Central memory CD8-positive, alpha-beta T cell (primary cell): ENCODE measurements at regions not wholly inside any gene's neighbourhood (a gene's known extent, or its start where the extent isn't known, plus 50 kb on each side); places are given as distances from the start of the nearest gene placed in this dataset.

Experiments used
- ATAC-seq: fragments of 150-1000 bp; cut with Tn5 transposase; replicated peaks from 2 replicates; pipeline ENCODE4 v1.10.0; 2022; ENCODE audit warnings: mild to moderate bottlenecking, moderate FRiP score, moderate number of reproducible peaks; ENCODE audit not compliant: poor library complexity, severe bottlenecking; ENCODE audit errors: extremely low read depth
- DNase-seq, 2 donors: peaks; one replicate each; pipeline ENCODE4 v3.0.0; 2021; ENCODE audit warnings: low spot score in 2 of 2
- H3K27ac Mint-ChIP-seq: one replicate; pipeline ENCODE4 v1.8.0; 2022; ENCODE audit warnings: low read depth, mild to moderate bottlenecking, moderate library complexity, mixed read lengths
- H3K27me3 Mint-ChIP-seq: one replicate; pipeline ENCODE4 v1.8.0; 2022; ENCODE audit warnings: mixed read lengths
- H3K36me3 Mint-ChIP-seq: one replicate; pipeline ENCODE4 v1.8.0; 2022; ENCODE audit warnings: mild to moderate bottlenecking, moderate library complexity, mixed read lengths; ENCODE audit not compliant: insufficient read depth
- H3K4me1 Mint-ChIP-seq: one replicate; pipeline ENCODE4 v1.8.0; 2022; ENCODE audit warnings: mixed read lengths
- H3K4me3 Mint-ChIP-seq: one replicate; pipeline ENCODE4 v1.8.0; 2022; ENCODE audit warnings: mild to moderate bottlenecking, moderate library complexity, mixed read lengths
- H3K9me3 Mint-ChIP-seq: one replicate; pipeline ENCODE4 v1.8.0; 2022; ENCODE audit warnings: mixed read lengths

- H3K9me3 Mint-ChIP-seq: peaks cover 9% of the 10 kb centered on the region
- no peaks in the 10 kb centered on the region for H3K27me3 Mint-ChIP-seq
- no peaks in the 10 kb centered on the region for H3K36me3 Mint-ChIP-seq
- no peak overlapping the region for H3K4me3 Mint-ChIP-seq
- DNase-seq (no peak), ATAC-seq (no peak)
- H3K27ac Mint-ChIP-seq: no peak overlapping the region
- no peaks in the 10 kb centered on the region for H3K4me1 Mint-ChIP-seq
These were observed 193.5 kb upstream of the NEIL3 start for GRCh38 chr4:177116161-177116560.

GRCh38 chr4:177117256-177117655 is 192.4 kb upstream of the NEIL3 start:
- no peaks in the 10 kb centered on the region for H3K36me3 Mint-ChIP-seq
- no peaks in the 10 kb centered on the region for H3K4me1 Mint-ChIP-seq
- H3K27me3 Mint-ChIP-seq: no peaks in the 10 kb centered on the region
- H3K9me3 Mint-ChIP-seq: peaks cover 5% of the 10 kb centered on the region
- H3K4me3 Mint-ChIP-seq: no peak overlapping the region
- H3K27ac Mint-ChIP-seq: no peak overlapping the region
- DNase-seq (no peak), ATAC-seq (no peak)

GRCh38 chr4:177118596-177118995 is 191.1 kb upstream of the NEIL3 start:
- Mint-ChIP-seq H3K27me3 (no peaks in the 10 kb centered on the region), H3K27ac (no peak overlapping the region), H3K9me3 (peaks cover 5% of the 10 kb centered on the region), H3K4me1 (no peaks in the 10 kb centered on the region), H3K36me3 (no peaks in the 10 kb centered on the region), H3K4me3 (no peak overlapping the region)
- DNase-seq (no peak), ATAC-seq (no peak)

GRCh38 chr4:177119021-177119471 is 190.6 kb upstream of the NEIL3 start:
- DNase-seq (no peak), ATAC-seq (no peak)
- no peak overlapping the region for H3K27ac Mint-ChIP-seq
- H3K4me1 Mint-ChIP-seq: no peaks in the 10 kb centered on the region
- no peaks in the 10 kb centered on the region for H3K27me3 Mint-ChIP-seq
- H3K36me3 Mint-ChIP-seq: no peaks in the 10 kb centered on the region
- peaks cover 5% of the 10 kb centered on the region for H3K9me3 Mint-ChIP-seq
- H3K4me3 Mint-ChIP-seq: no peak overlapping the region

- Mint-ChIP-seq H3K9me3 (peaks cover 5% of the 10 kb centered on the region), H3K4me3 (no peak overlapping the region), H3K4me1 (no peaks in the 10 kb centered on the region), H3K36me3 (no peaks in the 10 kb centered on the region), H3K27me3 (no peaks in the 10 kb centered on the region), H3K27ac (no peak overlapping the region)
- ATAC-seq (no peak), DNase-seq (no peak)
These were observed 190.0 kb upstream of the NEIL3 start for GRCh38 chr4:177119691-177120090.

- Mint-ChIP-seq H3K36me3 (peaks cover 2% of the 10 kb centered on the region), H3K27me3 (no peaks in the 10 kb centered on the region), H3K27ac (no peak overlapping the region), H3K9me3 (peaks cover 11% of the 10 kb centered on the region), H3K4me3 (no peak overlapping the region), H3K4me1 (no peaks in the 10 kb centered on the region)
- DNase-seq (no peak), ATAC-seq (no peak)
These were observed 185.9 kb upstream of the NEIL3 start for GRCh38 chr4:177123811-177124210.

- H3K9me3 Mint-ChIP-seq: peaks cover 15% of the 10 kb centered on the region
- DNase-seq (no peak), ATAC-seq (no peak)
- no peak overlapping the region for H3K4me3 Mint-ChIP-seq
- peaks cover 2% of the 10 kb centered on the region for H3K36me3 Mint-ChIP-seq
- H3K4me1 Mint-ChIP-seq: no peaks in the 10 kb centered on the region
- no peak overlapping the region for H3K27ac Mint-ChIP-seq
- no peaks in the 10 kb centered on the region for H3K27me3 Mint-ChIP-seq
These were observed 185.2 kb upstream of the NEIL3 start for GRCh38 chr4:177124349-177125064.

GRCh38 chr4:177125656-177126055 is 184.0 kb upstream of the NEIL3 start:
- ATAC-seq (no peak), DNase-seq (no peak)
- no peak overlapping the region for H3K27ac Mint-ChIP-seq
- no peaks in the 10 kb centered on the region for H3K27me3 Mint-ChIP-seq
- H3K36me3 Mint-ChIP-seq: peaks cover 2% of the 10 kb centered on the region
- peaks cover 21% of the 10 kb centered on the region for H3K9me3 Mint-ChIP-seq
- H3K4me3 Mint-ChIP-seq: no peak overlapping the region
- no peaks in the 10 kb centered on the region for H3K4me1 Mint-ChIP-seq

GRCh38 chr4:177127658-177128057 is 182.0 kb upstream of the NEIL3 start:
- Mint-ChIP-seq H3K9me3 (peaks cover 22% of the 10 kb centered on the region), H3K4me1 (no peaks in the 10 kb centered on the region), H3K27me3 (no peaks in the 10 kb centered on the region), H3K4me3 (no peak overlapping the region), H3K36me3 (peaks cover 2% of the 10 kb centered on the region), H3K27ac (no peak overlapping the region)
- ATAC-seq: no peak
- no peak for DNase-seq

GRCh38 chr4:177128306-177128705 is 181.4 kb upstream of the NEIL3 start:
- H3K27me3 Mint-ChIP-seq: no peaks in the 10 kb centered on the region

GRCh38 chr4:177131736-177132135 is 177.9 kb upstream of the NEIL3 start:
- Mint-ChIP-seq H3K9me3 (peaks cover 22% of the 10 kb centered on the region), H3K36me3 (peaks cover 2% of the 10 kb centered on the region), H3K4me3 (no peak overlapping the region), H3K27ac (no peak overlapping the region), H3K27me3 (no peaks in the 10 kb centered on the region), H3K4me1 (no peaks in the 10 kb centered on the region)
- no peak for DNase-seq
- ATAC-seq: no peak

More at GRCh38 chr4:177128306-177128705, 181.4 kb upstream of the NEIL3 start:
- no peak overlapping the region for H3K4me3 Mint-ChIP-seq
- no peaks in the 10 kb centered on the region for H3K4me1 Mint-ChIP-seq
- H3K36me3 Mint-ChIP-seq: peaks cover 2% of the 10 kb centered on the region
- H3K27ac Mint-ChIP-seq: no peak overlapping the region
- H3K9me3 Mint-ChIP-seq: peaks cover 22% of the 10 kb centered on the region
- no peak for DNase-seq
- ATAC-seq: no peak

- Mint-ChIP-seq H3K36me3 (no peaks in the 10 kb centered on the region), H3K4me3 (no peak overlapping the region), H3K27ac (no peak overlapping the region), H3K4me1 (no peaks in the 10 kb centered on the region), H3K27me3 (no peaks in the 10 kb centered on the region), H3K9me3 (no peaks in the 10 kb centered on the region)
- ATAC-seq: no peak
- DNase-seq: no peak
These were observed 162.0 kb upstream of the NEIL3 start for GRCh38 chr4:177147668-177148067.

GRCh38 chr4:177155454-177155853 is 154.2 kb upstream of the NEIL3 start:
- Mint-ChIP-seq H3K4me1 (no peaks in the 10 kb centered on the region), H3K4me3 (no peak overlapping the region), H3K27me3 (no peaks in the 10 kb centered on the region), H3K36me3 (peaks cover 1% of the 10 kb centered on the region), H3K9me3 (peaks cover 6% of the 10 kb centered on the region), H3K27ac (no peak overlapping the region)
- DNase-seq: no peak
- no peak for ATAC-seq
